ENCODE measurements at regions not wholly inside any gene's neighbourhood (a gene's known extent, or its start where the extent isn't known, plus 50 kb on each side); places are given as distances from the start of the nearest gene placed in this dataset.

GRCh38 chr7:119916501-119916900 lies 356.5 kb upstream of the KCND2 start:
- TF ChIP-seq POLR2A (IDR thresholded peaks at IDR 0.05), result no peak
- TF ChIP-seq, protein P1, sequence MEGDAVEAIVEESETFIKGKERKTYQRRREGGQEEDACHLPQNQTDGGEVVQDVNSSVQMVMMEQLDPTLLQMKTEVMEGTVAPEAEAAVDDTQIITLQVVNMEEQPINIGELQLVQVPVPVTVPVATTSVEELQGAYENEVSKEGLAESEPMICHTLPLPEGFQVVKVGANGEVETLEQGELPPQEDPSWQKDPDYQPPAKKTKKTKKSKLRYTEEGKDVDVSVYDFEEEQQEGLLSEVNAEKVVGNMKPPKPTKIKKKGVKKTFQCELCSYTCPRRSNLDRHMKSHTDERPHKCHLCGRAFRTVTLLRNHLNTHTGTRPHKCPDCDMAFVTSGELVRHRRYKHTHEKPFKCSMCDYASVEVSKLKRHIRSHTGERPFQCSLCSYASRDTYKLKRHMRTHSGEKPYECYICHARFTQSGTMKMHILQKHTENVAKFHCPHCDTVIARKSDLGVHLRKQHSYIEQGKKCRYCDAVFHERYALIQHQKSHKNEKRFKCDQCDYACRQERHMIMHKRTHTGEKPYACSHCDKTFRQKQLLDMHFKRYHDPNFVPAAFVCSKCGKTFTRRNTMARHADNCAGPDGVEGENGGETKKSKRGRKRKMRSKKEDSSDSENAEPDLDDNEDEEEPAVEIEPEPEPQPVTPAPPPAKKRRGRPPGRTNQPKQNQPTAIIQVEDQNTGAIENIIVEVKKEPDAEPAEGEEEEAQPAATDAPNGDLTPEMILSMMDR (IDR thresholded peaks at IDR 0.05 in 4 of 5, conservative IDR thresholded peaks at IDR 0.05 in 1 of 5), result no peak

Measured in gastrocnemius medialis (tissue), 4 donors.